GM12864 (cell line): ENCODE measurements at regions not wholly inside any gene's neighbourhood (a gene's known extent, or its start where the extent isn't known, plus 50 kb on each side); places are given as distances from the start of the nearest gene placed in this dataset.
A peak's percentile ranks its signal among the peaks of the same experiment; 100 is the strongest.

Source experiments
- DNase-seq: peaks from one replicate; pipeline ENCODE4 v3.0.0-alpha.2; 2011; ENCODE audit warnings: low read depth
- H3K4me3 ChIP-seq: 2 replicates; pipeline ENCODE4 v1.5.1; 2011; ENCODE audit warnings: mild to moderate bottlenecking, low read depth, low read length, control low read depth
- CTCF ChIP-seq: IDR thresholded peaks from 2 replicates; pipeline ENCODE4 v1.5.1; 2011; ENCODE audit warnings: low read depth, mild to moderate bottlenecking, moderate library complexity, low read length, control low read depth, inconsistent platforms; ENCODE audit errors: missing control alignments

- no peak for DNase-seq
- no peak overlapping the region for H3K4me3 ChIP-seq
- TF ChIP-seq CTCF, result no peak
Observed at GRCh38 chr14:61109288-61109687, 128.2 kb downstream of the SLC38A6 start.

- TF ChIP-seq CTCF, result no peak
Observed at GRCh38 chr14:61108496-61109141, 127.6 kb downstream of the SLC38A6 start.

GRCh38 chr14:61107869-61108493 lies 126.9 kb downstream of the SLC38A6 start:
- no peak for DNase-seq
- H3K4me3 ChIP-seq, result no peak overlapping the region
- TF ChIP-seq CTCF, result no peak

More at GRCh38 chr14:61108496-61109141, 127.6 kb downstream of the SLC38A6 start:
- no peak for DNase-seq
- no peak overlapping the region for H3K4me3 ChIP-seq

GRCh38 chr14:61106959-61107641 lies 126.1 kb downstream of the SLC38A6 start:
- no peak for DNase-seq
- peak; percentile 59 for TF ChIP-seq CTCF

GRCh38 chr14:61106271-61106958 lies 125.4 kb downstream of the SLC38A6 start:
- no peak for TF ChIP-seq CTCF
- H3K4me3 ChIP-seq, result no peak overlapping the region
- DNase-seq, result no peak

More at GRCh38 chr14:61106959-61107641, 126.1 kb downstream of the SLC38A6 start:
- H3K4me3 ChIP-seq, result no peak overlapping the region

- no peak for TF ChIP-seq CTCF
- H3K4me3 ChIP-seq, result no peak overlapping the region
- DNase-seq, result no peak
Observed at GRCh38 chr14:61104358-61104757, 123.3 kb downstream of the SLC38A6 start.
